ENCODE measurements at regions not wholly inside any gene's neighbourhood (a gene's known extent, or its start where the extent isn't known, plus 50 kb on each side); places are given as distances from the start of the nearest gene placed in this dataset.
"Not testable (repeated sequence)": the region's sequence is repeated elsewhere in the genome, so short reads cannot be mapped to it uniquely, and the experiment has no call there.

DNA sequence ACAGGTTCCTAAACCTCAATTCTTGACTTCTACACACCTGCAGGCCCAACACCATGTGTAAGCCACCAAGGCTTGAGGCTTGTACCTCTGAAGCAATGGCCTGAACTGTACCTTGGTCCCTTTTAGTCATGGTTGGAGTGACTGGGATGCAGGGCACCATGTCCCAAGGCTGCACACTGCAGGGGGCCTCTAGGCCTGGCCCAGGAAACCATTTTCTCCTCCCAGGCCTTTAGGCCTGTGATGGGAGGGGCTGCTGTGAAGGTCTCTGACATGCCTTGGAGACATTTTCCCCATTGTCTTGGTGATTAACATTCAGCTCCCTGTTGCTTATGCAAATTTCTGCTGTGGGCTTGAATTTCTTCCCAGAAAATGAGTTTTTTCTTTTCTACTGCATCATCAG, 75.8 kb upstream of the ZNF678 start:
- no peak for DNase-seq (ENCODE audit: low read depth)
- H3K36me3 ChIP-seq (ENCODE audit: control insufficient read depth, insufficient read depth, low read length) = no peaks in the 10 kb centered on the region
- TF ChIP-seq, protein P1, sequence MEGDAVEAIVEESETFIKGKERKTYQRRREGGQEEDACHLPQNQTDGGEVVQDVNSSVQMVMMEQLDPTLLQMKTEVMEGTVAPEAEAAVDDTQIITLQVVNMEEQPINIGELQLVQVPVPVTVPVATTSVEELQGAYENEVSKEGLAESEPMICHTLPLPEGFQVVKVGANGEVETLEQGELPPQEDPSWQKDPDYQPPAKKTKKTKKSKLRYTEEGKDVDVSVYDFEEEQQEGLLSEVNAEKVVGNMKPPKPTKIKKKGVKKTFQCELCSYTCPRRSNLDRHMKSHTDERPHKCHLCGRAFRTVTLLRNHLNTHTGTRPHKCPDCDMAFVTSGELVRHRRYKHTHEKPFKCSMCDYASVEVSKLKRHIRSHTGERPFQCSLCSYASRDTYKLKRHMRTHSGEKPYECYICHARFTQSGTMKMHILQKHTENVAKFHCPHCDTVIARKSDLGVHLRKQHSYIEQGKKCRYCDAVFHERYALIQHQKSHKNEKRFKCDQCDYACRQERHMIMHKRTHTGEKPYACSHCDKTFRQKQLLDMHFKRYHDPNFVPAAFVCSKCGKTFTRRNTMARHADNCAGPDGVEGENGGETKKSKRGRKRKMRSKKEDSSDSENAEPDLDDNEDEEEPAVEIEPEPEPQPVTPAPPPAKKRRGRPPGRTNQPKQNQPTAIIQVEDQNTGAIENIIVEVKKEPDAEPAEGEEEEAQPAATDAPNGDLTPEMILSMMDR (IDR thresholded peaks at IDR 0.05; ENCODE audit: insufficient read depth, low read length, poor library complexity, severe bottlenecking) = no peak

DNA sequence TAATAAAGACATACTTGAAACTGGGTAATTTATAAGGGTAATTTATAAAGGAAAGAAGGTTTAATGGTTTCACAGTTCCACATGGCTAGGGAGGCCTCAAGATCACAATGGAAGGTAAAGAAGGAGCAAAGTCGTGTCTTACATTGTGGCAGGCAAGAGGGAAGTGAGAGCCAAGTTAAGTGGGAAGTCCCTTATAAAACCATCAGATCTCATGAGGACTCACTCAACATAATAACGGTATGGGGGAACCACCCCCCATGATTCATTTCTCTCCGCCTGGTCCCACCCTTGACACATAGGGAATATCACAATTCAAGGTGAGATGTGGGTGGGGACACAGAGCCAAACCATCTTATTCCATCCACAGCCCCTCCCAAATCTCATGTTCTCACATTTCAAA, 76.8 kb upstream of the ZNF678 start:
- no peaks in the 10 kb centered on the region for H3K27me3 ChIP-seq (ENCODE audit: control insufficient read depth, insufficient read depth, low read length)
- TF ChIP-seq, protein P1 (IDR thresholded peaks at IDR 0.05; ENCODE audit: insufficient read depth, low read length, poor library complexity, severe bottlenecking) = no peak
- H3K4me3 ChIP-seq (ENCODE audit: low read depth, low read length) = no peak overlapping the region
- H3K36me3 ChIP-seq (ENCODE audit: control insufficient read depth, insufficient read depth, low read length) = no peaks in the 10 kb centered on the region
- no peak for DNase-seq (ENCODE audit: low read depth)

More for the DNA sequence above, 75.8 kb upstream of the ZNF678 start:
- H3K27me3 ChIP-seq (ENCODE audit: control insufficient read depth, insufficient read depth, low read length) = no peaks in the 10 kb centered on the region
- no peak overlapping the region for H3K4me3 ChIP-seq (ENCODE audit: low read depth, low read length)

DNA sequence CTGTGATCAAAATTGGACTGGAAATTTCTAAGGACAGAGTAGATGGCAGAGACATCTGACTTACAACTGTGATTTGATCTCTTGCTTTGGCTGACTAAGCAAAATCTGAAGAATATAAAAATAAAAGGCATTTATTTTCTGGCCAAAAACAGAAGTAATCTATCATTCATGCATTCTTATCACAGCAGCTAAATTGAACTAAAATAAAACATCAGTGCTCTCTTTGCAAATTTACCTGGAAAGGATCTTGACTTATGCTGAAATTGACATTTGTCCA, 81.4 kb upstream of the ZNF678 start:
- no peaks in the 10 kb centered on the region for H3K36me3 ChIP-seq (ENCODE audit: control insufficient read depth, insufficient read depth, low read length)
- no peak overlapping the region for H3K4me3 ChIP-seq (ENCODE audit: low read depth, low read length)
- TF ChIP-seq, protein P1 (IDR thresholded peaks at IDR 0.05; ENCODE audit: insufficient read depth, low read length, poor library complexity, severe bottlenecking) = no peak
- DNase-seq (ENCODE audit: low read depth) = no peak
- H3K27me3 ChIP-seq (ENCODE audit: control insufficient read depth, insufficient read depth, low read length) = no peaks in the 10 kb centered on the region

DNA sequence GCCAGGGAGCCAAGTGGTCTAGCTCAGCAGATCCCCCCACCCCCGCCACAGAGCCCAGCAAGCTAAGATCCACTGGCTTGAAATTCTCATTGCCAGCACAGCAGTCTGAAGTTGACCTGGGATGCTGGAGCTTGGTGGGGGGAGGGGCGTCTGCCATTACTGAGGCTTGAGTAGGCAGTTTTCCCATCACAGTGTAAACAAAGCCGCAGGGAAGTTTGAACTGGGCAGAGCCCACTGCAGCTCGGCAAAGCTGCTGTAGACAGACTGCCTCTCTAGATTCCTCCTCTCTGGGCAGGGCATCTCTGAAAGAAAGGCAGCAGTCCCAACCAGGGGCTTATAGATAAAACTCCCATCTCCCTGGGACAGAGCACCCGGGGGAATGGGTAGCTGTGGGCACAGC, 89.3 kb upstream of the ZNF678 start:
- not testable (repeated sequence) for DNase-seq (ENCODE audit: low read depth); H3K27me3 ChIP-seq (ENCODE audit: control insufficient read depth, insufficient read depth, low read length); H3K4me3 ChIP-seq (ENCODE audit: low read depth, low read length); H3K36me3 ChIP-seq (ENCODE audit: control insufficient read depth, insufficient read depth, low read length)

DNA sequence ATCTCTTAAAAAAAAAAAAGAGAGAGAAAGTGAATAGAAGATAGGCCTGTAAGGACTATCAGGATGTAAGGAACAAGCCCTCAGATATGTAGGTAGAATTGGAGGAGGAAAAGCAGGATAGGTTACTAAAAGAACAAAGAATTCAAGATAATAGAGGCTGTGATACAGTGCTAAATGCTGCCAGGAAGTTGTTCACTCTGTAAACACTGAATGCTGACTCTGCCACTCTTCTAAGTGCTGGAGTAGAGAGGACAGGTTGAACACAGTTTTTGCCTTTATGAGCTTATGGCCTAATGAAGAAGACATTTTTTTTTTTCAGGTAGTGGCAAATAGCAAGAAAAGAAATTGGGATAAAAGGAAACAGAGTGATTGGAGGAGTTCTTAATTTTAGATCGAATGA, 90.6 kb upstream of the ZNF678 start:
- H3K4me3 ChIP-seq (ENCODE audit: low read depth, low read length) = no peak overlapping the region
- no peaks in the 10 kb centered on the region for H3K36me3 ChIP-seq (ENCODE audit: control insufficient read depth, insufficient read depth, low read length)
- H3K27me3 ChIP-seq (ENCODE audit: control insufficient read depth, insufficient read depth, low read length) = no peaks in the 10 kb centered on the region
- TF ChIP-seq, protein P1 (IDR thresholded peaks at IDR 0.05; ENCODE audit: insufficient read depth, low read length, poor library complexity, severe bottlenecking) = no peak
- no peak for DNase-seq (ENCODE audit: low read depth)

DNA sequence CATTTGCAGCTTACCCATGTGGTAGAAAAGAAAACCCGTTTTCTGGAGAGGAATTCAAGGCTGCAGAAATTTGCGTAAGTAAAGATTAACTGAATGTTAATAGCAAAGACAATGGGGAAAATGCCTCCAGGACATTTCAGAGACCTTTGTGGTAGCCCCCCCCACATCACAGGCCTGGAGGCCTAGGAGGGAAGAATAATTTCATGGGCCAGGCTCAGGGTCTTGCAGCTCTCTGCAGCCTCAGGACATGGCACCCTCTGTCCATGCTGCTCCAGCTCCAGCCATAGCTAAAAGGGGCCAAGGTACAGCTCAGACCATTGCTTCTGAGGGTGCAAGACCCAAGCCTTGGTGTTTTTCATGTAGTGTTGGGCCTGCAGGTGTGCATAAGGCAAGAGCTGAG, 92.7 kb upstream of the ZNF678 start:
- no peak for DNase-seq (ENCODE audit: low read depth)
- no peak overlapping the region for H3K4me3 ChIP-seq (ENCODE audit: low read depth, low read length)
- TF ChIP-seq, protein P1 (IDR thresholded peaks at IDR 0.05; ENCODE audit: insufficient read depth, low read length, poor library complexity, severe bottlenecking) = no peak
- no peaks in the 10 kb centered on the region for H3K36me3 ChIP-seq (ENCODE audit: control insufficient read depth, insufficient read depth, low read length)
- H3K27me3 ChIP-seq (ENCODE audit: control insufficient read depth, insufficient read depth, low read length) = no peaks in the 10 kb centered on the region

All from kidney epithelial cell (primary cell).